Stomach (tissue), 8 donors: ENCODE measurements at regions not wholly inside any gene's neighbourhood (a gene's known extent, or its start where the extent isn't known, plus 50 kb on each side); places are given as distances from the start of the nearest gene placed in this dataset.
A peak's percentile ranks its signal among the peaks of the same experiment; 100 is the strongest.

Experiments
- DNase-seq, 2 donors: peaks; one replicate each; pipeline versions ENCODE4 v3.0.0 to v3.0.0-alpha.2; 2013 to 2019
- H3K27ac ChIP-seq, 5 donors: fragments of 200-600 bp in 4 of 5; sonication (generic) in 4 of 5; one replicate each; pipeline ENCODE4 v1.5.1; 2013 to 2019; ENCODE audit warnings: mild to moderate bottlenecking in 1 of 5, moderate library complexity in 1 of 5
- H3K27me3 ChIP-seq, 3 donors: fragments of 200-600 bp; sonication (generic); one replicate each; pipeline ENCODE4 v1.5.1; 2017 to 2019; ENCODE audit warnings: mixed run types in 1 of 3
- H3K36me3 ChIP-seq, 4 donors: fragments of 200-600 bp; sonication (generic); 1 replicate in 3 of 4; 2 replicates in 1 of 4; pipeline ENCODE4 v1.5.1; 2016 to 2019
- H3K4me1 ChIP-seq, 4 donors: fragments of 200-600 bp; sonication (generic); one replicate each; pipeline ENCODE4 v1.5.1; 2016 to 2019
- H3K4me3 ChIP-seq, 4 donors: fragments of 200-600 bp; sonication (generic) in 3 of 4; one replicate each; pipeline ENCODE4 v1.5.1; 2016 to 2019; ENCODE audit warnings: mild to moderate bottlenecking in 1 of 4
- H3K9me3 ChIP-seq, 4 donors: fragments of 200-600 bp; sonication (generic); one replicate each; pipeline ENCODE4 v1.5.1; 2016 to 2019
- CTCF ChIP-seq, 7 experiments: fragments of 450-650 bp in 4 of 7; fragments of 200-600 bp in 3 of 7; sonication (generic) in 3 of 7; IDR thresholded peaks; one replicate each; pipeline ENCODE4 v1.5.1; 2016 to 2019; ENCODE audit warnings: antibody characterized with exemption in 7 of 7, control low read depth in 2 of 7, mild to moderate bottlenecking in 1 of 7
- EP300 ChIP-seq: sonication (generic); formaldehyde crosslinking; IDR thresholded peaks from one replicate; pipeline ENCODE4 v1.6.1; 2017; ENCODE audit warnings: antibody characterized with exemption
- POLR2A ChIP-seq, 4 donors: fragments of 450-650 bp; IDR thresholded peaks; one replicate each; pipeline ENCODE4 v1.6.1; 2016; ENCODE audit warnings: antibody characterized with exemption in 4 of 4, control low read depth in 2 of 4, mild to moderate bottlenecking in 1 of 4, moderate library complexity in 1 of 4
- POLR2AphosphoS5 ChIP-seq, 3 donors: sonication (generic); formaldehyde crosslinking; IDR thresholded peaks; one replicate each; pipeline ENCODE4 v1.6.1; 2016; ENCODE audit warnings: antibody characterized with exemption in 3 of 3
- WGBS, 5 donors: extraction: QIAGEN DNeasy Blood & Tissue Kit in 3 of 5; methylation state at CpG; one replicate each; pipeline versions ENCODE4 v1.1.5 to v1.1.7; 2013 to 2018; 5-methylcytosine and 5-hydroxymethylcytosine counted together
- intact Hi-C: fragments of 100-400 bp; cut with DNase I; formaldehyde crosslinking; loops from one replicate; pipeline ENCODE4 v1.15.1; 2023; ENCODE audit warnings: low total_unique reads
- donor health status: healthy with polysubstance abuse.
- donor health status: Bipolar disorder and iron deficiency.
- donor health status: healthy.

- H3K4me3 ChIP-seq, result no peak overlapping the region
- no peaks in the 10 kb centered on the region for H3K27me3 ChIP-seq
- H3K27ac ChIP-seq, result no peak overlapping the region
- no peaks in the 10 kb centered on the region for H3K36me3 ChIP-seq
- no peak for DNase-seq
- H3K9me3 ChIP-seq, result no peaks in the 10 kb centered on the region
- H3K4me1 ChIP-seq, result peaks cover 0 to 16% (median 0%) of the 10 kb centered on the region in 4 donors
- no peak for TF ChIP-seq POLR2A (IDR thresholded peaks at IDR 0.05)
- TF ChIP-seq POLR2AphosphoS5 (IDR thresholded peaks at IDR 0.05), result no peak
- no peak for TF ChIP-seq CTCF (IDR thresholded peaks at IDR 0.05)
- no peak for TF ChIP-seq EP300
- intact Hi-C loops, result no loop called here
Observed at GRCh38 chr15:38650384-38650783, 85.8 kb upstream of the RASGRP1 start.

GRCh38 chr15:38650936-38651327 lies 86.3 kb upstream of the RASGRP1 start:
- no peak for TF ChIP-seq POLR2A (IDR thresholded peaks at IDR 0.05)
- TF ChIP-seq EP300, result no peak
- TF ChIP-seq POLR2AphosphoS5 (IDR thresholded peaks at IDR 0.05), result no peak
- TF ChIP-seq CTCF (IDR thresholded peaks at IDR 0.05), result no peak
- Histone ChIP-seq H3K9me3 (no peaks in the 10 kb centered on the region), H3K27ac (no peak overlapping the region), H3K36me3 (no peaks in the 10 kb centered on the region), H3K27me3 (no peaks in the 10 kb centered on the region), H3K4me3 (no peak overlapping the region), H3K4me1 (peaks cover 0 to 16% (median 0%) of the 10 kb centered on the region in 4 donors)
- no peak for DNase-seq
- WGBS, 5 donors, result 38 to 70% (median 56%) methylated on average over 1 of the region's 1 CpG
- intact Hi-C loops, result no loop called here

GRCh38 chr15:38651328-38652038 lies 86.9 kb upstream of the RASGRP1 start:
- DNase-seq, result peak in 1 of 2 donors; percentile 58
- H3K27ac ChIP-seq, result peak overlapping the region in 1 of 5 donors; percentile 40
- WGBS, 5 donors, result 36 to 48% (median 44%) methylated on average over 11 of the region's 11 CpGs
- H3K4me1 ChIP-seq, result peaks cover 0 to 16% (median 0%) of the 10 kb centered on the region in 4 donors
- no peak overlapping the region for H3K4me3 ChIP-seq
- no peaks in the 10 kb centered on the region for H3K27me3 ChIP-seq
- H3K36me3 ChIP-seq, result no peaks in the 10 kb centered on the region
- intact Hi-C loops, result no loop called here
- no peaks in the 10 kb centered on the region for H3K9me3 ChIP-seq
- TF ChIP-seq POLR2AphosphoS5 (IDR thresholded peaks at IDR 0.05) (no peak), POLR2A (IDR thresholded peaks at IDR 0.05) (no peak), EP300 (no peak), CTCF (IDR thresholded peaks at IDR 0.05) (no peak)

GRCh38 chr15:38652183-38652794 lies 87.7 kb upstream of the RASGRP1 start:
- H3K27ac ChIP-seq, result peak overlapping the region in 1 of 5 donors; percentile 40
- no peak for DNase-seq
- TF ChIP-seq CTCF (IDR thresholded peaks at IDR 0.05) (no peak), POLR2AphosphoS5 (IDR thresholded peaks at IDR 0.05) (no peak), EP300 (no peak), POLR2A (IDR thresholded peaks at IDR 0.05) (no peak)
- intact Hi-C loops, result no loop called here
- 79 to 91% (median 88%) methylated on average over 5 of the region's 5 CpGs for WGBS, 5 donors
- H3K36me3 ChIP-seq, result no peaks in the 10 kb centered on the region
- H3K27me3 ChIP-seq, result no peaks in the 10 kb centered on the region
- peaks cover 0 to 16% (median 0%) of the 10 kb centered on the region in 4 donors for H3K4me1 ChIP-seq
- H3K9me3 ChIP-seq, result no peaks in the 10 kb centered on the region
- H3K4me3 ChIP-seq, result no peak overlapping the region
